HepG2 (cell line): ENCODE measurements at regions not wholly inside any gene's neighbourhood (a gene's known extent, or its start where the extent isn't known, plus 50 kb on each side); places are given as distances from the start of the nearest gene placed in this dataset.

ENCODE experiments used
- ATAC-seq: fragments of 200-7000 bp; cut with Tn5 transposase; 3 replicates; pipeline ENCODE4 v1.9.1; 2020; ENCODE audit warnings: mild to moderate bottlenecking, moderate library complexity
- BruUV-seq: library from RNA; stranded (reverse); fragments of 400-500 nt; replicated peaks from 2 replicates; lab custom pipeline; 2021; lab: Mats Ljungman, UMichigan
- CTCF ChIA-PET: fragments of 300-600 bp; formaldehyde crosslinking; extraction: SDS; loops from one replicate; lab custom pipeline; 2021; ENCODE audit warnings: low total read pairs, inconsistent platforms, low intra/inter-chr PET ratio; lab: Yijun Ruan, JAX
- POLR2A ChIA-PET: fragments of 350-600 bp; sonication (Branson Sonifier 250); formaldehyde crosslinking; loops from one replicate; lab custom pipeline; 2020; ENCODE audit warnings: antibody characterized with exemption, inconsistent platforms; lab: Yijun Ruan, JAX
- DNase-seq: peaks from one replicate; pipeline ENCODE4 v3.0.0-alpha.2; 2015; ENCODE audit warnings: low spot score
- FAIRE-seq: peaks from 3 replicates; lab custom pipeline; 2011; peaks lifted over from hg19 to GRCh38; lab: Jason Lieb, UNC
- H2AFZ ChIP-seq: one replicate; pipeline ENCODE4 v1.6.1; 2011; ENCODE audit warnings: low read length, inconsistent platforms
- H3K27ac ChIP-seq: fragments of 300-600 bp; 3 replicates; pipeline ENCODE4 v1.8.0; 2011; ENCODE audit warnings: mixed run types, mild to moderate bottlenecking, mixed read lengths, low read length, inconsistent platforms; ENCODE audit not compliant: insufficient read depth; ENCODE audit errors: extremely low read length
- H3K27me3 ChIP-seq, 2 experiments: fragments of 200-600 bp in 1 of 2; 2 replicates in 1 of 2; 3 replicates in 1 of 2; pipeline versions ENCODE4 v1.6.0 to v1.8.0; 2011; ENCODE audit warnings: low read length in 2 of 2, mild to moderate bottlenecking in 2 of 2, moderate library complexity in 2 of 2, inconsistent platforms in 1 of 2; ENCODE audit not compliant: insufficient read depth in 2 of 2, control insufficient read depth in 1 of 2
- H3K36me3 ChIP-seq, 2 experiments: fragments of 200-600 bp in 1 of 2; replicated peaks in 1 of 2; 2 replicates in 1 of 2; 3 replicates in 1 of 2; pipeline versions ENCODE4 v1.5.1 to v1.8.0; 2011; ENCODE audit warnings: low read length in 2 of 2, inconsistent platforms in 1 of 2; ENCODE audit not compliant: insufficient read depth in 2 of 2, control insufficient read depth in 1 of 2
- H3K4me1 ChIP-seq: 2 replicates; pipeline ENCODE4 v1.5.1; 2012; ENCODE audit warnings: low read length, inconsistent platforms; ENCODE audit not compliant: insufficient read depth
- H3K4me2 ChIP-seq: 2 replicates; pipeline ENCODE4 v1.6.0; 2011; ENCODE audit warnings: low read depth, low read length, inconsistent platforms
- H3K4me3 ChIP-seq, 3 experiments: fragments of 200-600 bp in 1 of 3; sonication (generic), shearing (Covaris generic) in 1 of 3; replicated peaks in 1 of 3; 2 replicates each; pipeline ENCODE4 v1.5.1; 2011 to 2016; ENCODE audit warnings: low read length in 3 of 3, inconsistent platforms in 2 of 3, low read depth in 2 of 3, mild to moderate bottlenecking in 2 of 3, control low read depth in 1 of 3, mixed read lengths in 1 of 3; ENCODE audit not compliant: insufficient read depth in 1 of 3
- H3K79me2 ChIP-seq: one replicate; pipeline ENCODE4 v1.6.1; 2011; ENCODE audit warnings: low read length, inconsistent platforms; ENCODE audit not compliant: insufficient read depth
- H3K9ac ChIP-seq: 2 replicates; pipeline ENCODE4 v1.6.0; 2011; ENCODE audit warnings: mild to moderate bottlenecking, low read depth, low read length, inconsistent platforms; ENCODE audit not compliant: insufficient read depth
- H3K9me3 ChIP-seq: 2 replicates; pipeline ENCODE4 v1.5.1; 2012; ENCODE audit warnings: mild to moderate bottlenecking, low read length
- H4K20me1 ChIP-seq: 2 replicates; pipeline ENCODE4 v1.6.0; 2011; ENCODE audit warnings: inconsistent platforms, mild to moderate bottlenecking, low read length, moderate library complexity; ENCODE audit not compliant: insufficient read depth
- ATF7-NPFF ChIP-seq: sonication (generic); formaldehyde crosslinking; IDR thresholded peaks from 2 replicates; pipeline ENCODE4 v1.8.1; 2023; ENCODE audit warnings: mild to moderate bottlenecking, low read depth, missing genetic modification reagents, moderate library complexity
- ATM ChIP-seq: fragments of 450-650 bp; IDR thresholded peaks from 2 replicates; pipeline ENCODE4 v1.7.1; 2017; ENCODE audit warnings: mild to moderate bottlenecking, borderline replicate concordance
- BCL6 ChIP-seq: IDR thresholded peaks from 2 replicates; pipeline ENCODE4 v1.6.1; 2016; ENCODE audit warnings: missing genetic modification reagents, missing compliant biosample characterization
- FLYWCH1 ChIP-seq: sonication (generic); formaldehyde crosslinking; IDR thresholded peaks from 2 replicates; pipeline ENCODE4 v1.8.1; 2023; ENCODE audit warnings: mild to moderate bottlenecking, missing genetic modification reagents
- FOXO1 ChIP-seq: sonication (generic); formaldehyde crosslinking; IDR thresholded peaks from 2 replicates; pipeline ENCODE4 v1.4.0; 2020; ENCODE audit warnings: missing genetic modification reagents
- GATAD1 ChIP-seq: IDR thresholded peaks from 2 replicates; pipeline ENCODE4 v1.6.1; 2016; ENCODE audit warnings: missing genetic modification reagents, missing compliant biosample characterization
- NFKB2 ChIP-seq: sonication (generic); formaldehyde crosslinking; IDR thresholded peaks from 2 replicates; pipeline ENCODE4 v1.4.0; 2020; ENCODE audit warnings: missing genetic modification reagents, borderline replicate concordance
- TAF15 ChIP-seq: fragments of 200-400 bp; formaldehyde crosslinking; IDR thresholded peaks from one replicate; pipeline ENCODE4 v1.6.1; 2018; ENCODE audit warnings: mild to moderate bottlenecking, low read depth, low read length; ENCODE audit not compliant: poor library complexity, severe bottlenecking
- THYN1 ChIP-seq: sonication (generic); formaldehyde crosslinking; IDR thresholded peaks from 2 replicates; pipeline ENCODE4 v1.8.1; 2023; ENCODE audit warnings: low read depth, mild to moderate bottlenecking, moderate library complexity, missing genetic modification reagents, borderline replicate concordance
- WIZ ChIP-seq: sonication (generic); formaldehyde crosslinking; IDR thresholded peaks from 2 replicates; pipeline ENCODE4 v1.5.1; 2020; ENCODE audit warnings: mild to moderate bottlenecking, missing genetic modification reagents
- YEATS2 ChIP-seq: sonication (generic); formaldehyde crosslinking; IDR thresholded peaks from 2 replicates; pipeline ENCODE4 v1.4.0; 2020; ENCODE audit warnings: missing genetic modification reagents, borderline replicate concordance
- ZBTB20 ChIP-seq: sonication (generic); formaldehyde crosslinking; IDR thresholded peaks from 2 replicates; pipeline ENCODE4 v1.8.1; 2023; ENCODE audit warnings: missing genetic modification reagents, low read depth, mild to moderate bottlenecking, borderline replicate concordance
- ZNF274 ChIP-seq: sonication (generic); formaldehyde crosslinking; IDR thresholded peaks from 2 replicates; pipeline ENCODE4 v1.5.1; 2020; ENCODE audit warnings: mild to moderate bottlenecking, missing genetic modification reagents
- ZNF674 ChIP-seq: sonication (generic); formaldehyde crosslinking; IDR thresholded peaks from 2 replicates; pipeline ENCODE4 v1.5.0; 2020; ENCODE audit warnings: low read depth, mild to moderate bottlenecking, missing genetic modification reagents
- ZSCAN30 ChIP-seq: sonication (generic); formaldehyde crosslinking; IDR thresholded peaks from 2 replicates; pipeline ENCODE4 v1.5.0; 2020; ENCODE audit warnings: mild to moderate bottlenecking, missing genetic modification reagents
- WGBS: methylation state at CpG from one replicate; pipeline ENCODE4 v1.1.6; 2017; ENCODE audit warnings: low lambda C conversion rate; 5-methylcytosine and 5-hydroxymethylcytosine counted together
- in situ Hi-C: cut with HindIII; loops from 2 replicates; pipeline ENCODE4 v1.10.0; 2017; ENCODE audit warnings: low pct_unique_long_range_greater_than_20kb; ENCODE audit not compliant: extremely low pct_ligation_motif_present
- intact Hi-C: fragments of 100-400 bp; cut with micrococcal nuclease; formaldehyde crosslinking; loops from one replicate; pipeline ENCODE4 v1.10.0; 2022; ENCODE audit not compliant: unreplicated experiment
- TF ChIP-seq, protein P1 (sequence below): sonication (generic); formaldehyde crosslinking; IDR thresholded peaks from 2 replicates; pipeline ENCODE4 v1.5.0; 2020; ENCODE audit warnings: mild to moderate bottlenecking, low read depth, missing genetic modification reagents, borderline replicate concordance
- TF ChIP-seq, protein P2 (sequence below): sonication (generic); formaldehyde crosslinking; conservative IDR thresholded peaks from 2 replicates; pipeline ENCODE4 v1.8.0; 2022; ENCODE audit warnings: missing genetic modification reagents

DNA sequence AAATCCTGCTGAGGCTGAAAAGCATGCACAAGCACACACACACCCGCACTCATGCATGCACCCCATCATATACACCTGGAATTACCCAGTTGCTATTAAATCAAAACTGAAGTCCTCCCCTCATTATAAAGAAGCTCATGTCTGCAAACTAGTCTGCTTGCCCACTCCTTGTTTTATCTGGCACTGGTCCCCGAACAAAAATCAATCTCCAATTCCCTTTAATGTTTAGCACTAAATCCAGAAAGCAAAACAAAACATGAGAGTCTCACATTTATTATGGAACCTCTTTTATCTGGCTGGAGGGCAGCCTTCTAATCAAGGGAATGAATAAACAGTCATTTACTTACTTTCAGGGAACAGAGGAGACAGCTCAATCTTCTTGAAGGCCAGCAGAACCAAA, 1093.4 kb upstream of the FLRT2 start:
- ChIA-PET CTCF (no interaction called here), POLR2A (no interaction called here)
- in situ Hi-C loops (no loop called here), intact Hi-C loops (no loop called here)
- Histone ChIP-seq H3K27ac (no peak overlapping the region), H3K4me1 (no peaks in the 10 kb centered on the region), H3K9me3 (peaks cover 86% of the 10 kb centered on the region), H3K27me3 (no peaks in the 10 kb centered on the region; a peak in 1 of 5 replicates), H3K4me3 (no peak overlapping the region), H3K79me2 (no peaks in the 10 kb centered on the region), H3K9ac (no peak overlapping the region), H3K36me3 (no peaks in the 10 kb centered on the region), H2AFZ (no peak overlapping the region), H3K4me2 (no peak overlapping the region), H4K20me1 (no peaks in the 10 kb centered on the region)
- no peak for TF ChIP-seq BCL6 (CRISPR knock-in tag)
- no peak for TF ChIP-seq YEATS2 (CRISPR knock-in tag)
- TF ChIP-seq, protein P1, sequence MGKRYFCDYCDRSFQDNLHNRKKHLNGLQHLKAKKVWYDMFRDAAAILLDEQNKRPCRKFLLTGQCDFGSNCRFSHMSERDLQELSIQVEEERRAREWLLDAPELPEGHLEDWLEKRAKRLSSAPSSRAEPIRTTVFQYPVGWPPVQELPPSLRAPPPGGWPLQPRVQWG (CRISPR knock-in tag), result no peak
- no peak for TF ChIP-seq ZNF674
- no peak for TF ChIP-seq ZSCAN30 (CRISPR knock-in tag)
- no peak for TF ChIP-seq TAF15
- TF ChIP-seq ZNF274, result no peak
- no peak for TF ChIP-seq THYN1 (CRISPR knock-in tag)
- TF ChIP-seq ATM, result no peak
- TF ChIP-seq ZBTB20, result no peak
- no peak for TF ChIP-seq FLYWCH1 (CRISPR knock-in tag)
- no peak for TF ChIP-seq WIZ (CRISPR knock-in tag)
- TF ChIP-seq, protein P2, sequence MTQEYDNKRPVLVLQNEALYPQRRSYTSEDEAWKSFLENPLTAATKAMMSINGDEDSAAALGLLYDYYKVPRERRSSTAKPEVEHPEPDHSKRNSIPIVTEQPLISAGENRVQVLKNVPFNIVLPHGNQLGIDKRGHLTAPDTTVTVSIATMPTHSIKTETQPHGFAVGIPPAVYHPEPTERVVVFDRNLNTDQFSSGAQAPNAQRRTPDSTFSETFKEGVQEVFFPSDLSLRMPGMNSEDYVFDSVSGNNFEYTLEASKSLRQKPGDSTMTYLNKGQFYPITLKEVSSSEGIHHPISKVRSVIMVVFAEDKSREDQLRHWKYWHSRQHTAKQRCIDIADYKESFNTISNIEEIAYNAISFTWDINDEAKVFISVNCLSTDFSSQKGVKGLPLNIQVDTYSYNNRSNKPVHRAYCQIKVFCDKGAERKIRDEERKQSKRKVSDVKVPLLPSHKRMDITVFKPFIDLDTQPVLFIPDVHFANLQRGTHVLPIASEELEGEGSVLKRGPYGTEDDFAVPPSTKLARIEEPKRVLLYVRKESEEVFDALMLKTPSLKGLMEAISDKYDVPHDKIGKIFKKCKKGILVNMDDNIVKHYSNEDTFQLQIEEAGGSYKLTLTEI (CRISPR knock-in tag), result no peak
- TF ChIP-seq FOXO1 (CRISPR knock-in tag), result no peak
- no peak for TF ChIP-seq ATF7-NPFF (CRISPR knock-in tag)
- TF ChIP-seq GATAD1 (CRISPR knock-in tag), result no peak
- no peak for TF ChIP-seq NFKB2 (CRISPR knock-in tag)
- no TSS peak for BruUV-seq
- WGBS, result 0% methylated on average over 2 of the region's 2 CpGs
- ATAC-seq (no peak), FAIRE-seq (no peak), DNase-seq (no peak)
